ENCODE measurements at regions not wholly inside any gene's neighbourhood (a gene's known extent, or its start where the extent isn't known, plus 50 kb on each side); places are given as distances from the start of the nearest gene placed in this dataset.

GRCh38 chr6:94698773-94699172, 878.6 kb upstream of the MANEA start:
- TF ChIP-seq EZH2 (IDR thresholded peaks at IDR 0.05; ENCODE audit: low read length, missing control alignments), result no peak
- TF ChIP-seq, protein P1, sequence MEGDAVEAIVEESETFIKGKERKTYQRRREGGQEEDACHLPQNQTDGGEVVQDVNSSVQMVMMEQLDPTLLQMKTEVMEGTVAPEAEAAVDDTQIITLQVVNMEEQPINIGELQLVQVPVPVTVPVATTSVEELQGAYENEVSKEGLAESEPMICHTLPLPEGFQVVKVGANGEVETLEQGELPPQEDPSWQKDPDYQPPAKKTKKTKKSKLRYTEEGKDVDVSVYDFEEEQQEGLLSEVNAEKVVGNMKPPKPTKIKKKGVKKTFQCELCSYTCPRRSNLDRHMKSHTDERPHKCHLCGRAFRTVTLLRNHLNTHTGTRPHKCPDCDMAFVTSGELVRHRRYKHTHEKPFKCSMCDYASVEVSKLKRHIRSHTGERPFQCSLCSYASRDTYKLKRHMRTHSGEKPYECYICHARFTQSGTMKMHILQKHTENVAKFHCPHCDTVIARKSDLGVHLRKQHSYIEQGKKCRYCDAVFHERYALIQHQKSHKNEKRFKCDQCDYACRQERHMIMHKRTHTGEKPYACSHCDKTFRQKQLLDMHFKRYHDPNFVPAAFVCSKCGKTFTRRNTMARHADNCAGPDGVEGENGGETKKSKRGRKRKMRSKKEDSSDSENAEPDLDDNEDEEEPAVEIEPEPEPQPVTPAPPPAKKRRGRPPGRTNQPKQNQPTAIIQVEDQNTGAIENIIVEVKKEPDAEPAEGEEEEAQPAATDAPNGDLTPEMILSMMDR (conservative IDR thresholded peaks at IDR 0.05 in 1 of 2, IDR thresholded peaks at IDR 0.05 in 1 of 2; ENCODE audit: low read depth in 1 of 2, low read length in 2 of 2), result no peak
